CD4-positive, alpha-beta T cell (primary cell): ENCODE measurements at regions not wholly inside any gene's neighbourhood (a gene's known extent, or its start where the extent isn't known, plus 50 kb on each side); places are given as distances from the start of the nearest gene placed in this dataset.

ENCODE experiments used
- ATAC-seq: fragments of 200-7000 bp; cut with Tn5 transposase; one replicate; pipeline ENCODE4 v1.10.0; 2022; ENCODE audit warnings: mild to moderate bottlenecking; ENCODE audit not compliant: poor library complexity
- CTCF ChIA-PET: fragments of 350-600 bp; sonication (Branson Sonifier 250); formaldehyde crosslinking; loops from one replicate; lab custom pipeline; 2021; ENCODE audit warnings: antibody characterized with exemption, inconsistent platforms; lab: Charles Lee
- POLR2A ChIA-PET: fragments of 350-600 bp; sonication (Branson Sonifier 250); formaldehyde crosslinking; loops from one replicate; lab custom pipeline; 2021; ENCODE audit warnings: antibody characterized with exemption, inconsistent platforms; lab: Charles Lee
- DNase-seq, 14 experiments: peaks; one replicate each; pipeline ENCODE4 v3.0.0-alpha.2; 2013 to 2020; ENCODE audit warnings: mixed read lengths in 2 of 14
- H3K27ac ChIP-seq, 2 donors: one replicate each; pipeline versions ENCODE4 v1.5.1 to v1.7.0; 2013; ENCODE audit warnings: low read length in 2 of 2, low read depth in 1 of 2, mild to moderate bottlenecking in 1 of 2
- H3K27me3 ChIP-seq, 2 experiments: 1 replicate in 1 of 2; 2 replicates in 1 of 2; pipeline versions ENCODE4 v1.6.1 to v1.7.0; 2013; ENCODE audit warnings: low read length in 2 of 2, control low read depth in 1 of 2, mild to moderate bottlenecking in 1 of 2, moderate library complexity in 1 of 2; ENCODE audit not compliant: insufficient read depth in 2 of 2, control insufficient read depth in 1 of 2
- H3K36me3 ChIP-seq: one replicate; pipeline ENCODE4 v1.6.1; 2013; ENCODE audit warnings: low read length, control low read depth; ENCODE audit not compliant: insufficient read depth
- H3K4me1 ChIP-seq: one replicate; pipeline ENCODE4 v1.6.1; 2013; ENCODE audit warnings: low read length, control low read depth; ENCODE audit not compliant: insufficient read depth
- H3K4me3 ChIP-seq: one replicate; pipeline ENCODE4 v1.5.1; 2013; ENCODE audit warnings: mild to moderate bottlenecking, low read length, moderate library complexity
- H3K9me3 ChIP-seq, 2 experiments: 1 replicate in 1 of 2; 2 replicates in 1 of 2; pipeline versions ENCODE4 v1.6.1 to v1.7.0; 2013; ENCODE audit warnings: low read length in 2 of 2, mild to moderate bottlenecking in 2 of 2, control low read depth in 1 of 2, moderate library complexity in 1 of 2; ENCODE audit not compliant: control insufficient read depth in 1 of 2, insufficient read depth in 1 of 2
- H3K27ac Mint-ChIP-seq: one replicate; pipeline ENCODE4 v1.8.0; 2020; ENCODE audit warnings: mixed read lengths
- H3K27me3 Mint-ChIP-seq: one replicate; pipeline ENCODE4 v1.8.0; 2021; ENCODE audit warnings: mixed read lengths
- H3K36me3 Mint-ChIP-seq: one replicate; pipeline ENCODE4 v1.8.0; 2021; ENCODE audit warnings: low read depth, mixed read lengths
- H3K4me1 Mint-ChIP-seq: one replicate; pipeline ENCODE4 v1.8.0; 2021; ENCODE audit warnings: low read depth, mixed read lengths
- H3K4me3 Mint-ChIP-seq: one replicate; pipeline ENCODE4 v1.8.0; 2020; ENCODE audit warnings: mild to moderate bottlenecking, mixed read lengths
- H3K9me3 Mint-ChIP-seq: one replicate; pipeline ENCODE4 v1.8.0; 2020; ENCODE audit warnings: mixed read lengths
- intact Hi-C, 2 experiments: fragments of 100-400 bp; cut with DNase I in 1 of 2; cut with micrococcal nuclease in 1 of 2; formaldehyde crosslinking; loops; one replicate each; pipeline versions ENCODE4 v1.15.1 to v1.9.0; 2023 to 2025; cut with DNase I, micrococcal nuclease
- TF ChIP-seq, protein P1 (sequence below): fragments of 200-600 bp; IDR thresholded peaks from one replicate; pipeline ENCODE4 v1.8.0; 2022; ENCODE audit warnings: antibody characterized with exemption, mild to moderate bottlenecking

- H3K4me1 Mint-ChIP-seq, result no peaks in the 10 kb centered on the region
- peaks cover 11% of the 10 kb centered on the region for H3K9me3 Mint-ChIP-seq
- Histone ChIP-seq H3K4me1 (no peaks in the 10 kb centered on the region), H3K36me3 (no peaks in the 10 kb centered on the region), H3K27ac (no peak overlapping the region), H3K9me3 (peaks cover 4 to 13% of the 10 kb centered on the region in 2 experiments), H3K4me3 (no peak overlapping the region), H3K27me3 (no peaks in the 10 kb centered on the region)
- TF ChIP-seq, protein P1, sequence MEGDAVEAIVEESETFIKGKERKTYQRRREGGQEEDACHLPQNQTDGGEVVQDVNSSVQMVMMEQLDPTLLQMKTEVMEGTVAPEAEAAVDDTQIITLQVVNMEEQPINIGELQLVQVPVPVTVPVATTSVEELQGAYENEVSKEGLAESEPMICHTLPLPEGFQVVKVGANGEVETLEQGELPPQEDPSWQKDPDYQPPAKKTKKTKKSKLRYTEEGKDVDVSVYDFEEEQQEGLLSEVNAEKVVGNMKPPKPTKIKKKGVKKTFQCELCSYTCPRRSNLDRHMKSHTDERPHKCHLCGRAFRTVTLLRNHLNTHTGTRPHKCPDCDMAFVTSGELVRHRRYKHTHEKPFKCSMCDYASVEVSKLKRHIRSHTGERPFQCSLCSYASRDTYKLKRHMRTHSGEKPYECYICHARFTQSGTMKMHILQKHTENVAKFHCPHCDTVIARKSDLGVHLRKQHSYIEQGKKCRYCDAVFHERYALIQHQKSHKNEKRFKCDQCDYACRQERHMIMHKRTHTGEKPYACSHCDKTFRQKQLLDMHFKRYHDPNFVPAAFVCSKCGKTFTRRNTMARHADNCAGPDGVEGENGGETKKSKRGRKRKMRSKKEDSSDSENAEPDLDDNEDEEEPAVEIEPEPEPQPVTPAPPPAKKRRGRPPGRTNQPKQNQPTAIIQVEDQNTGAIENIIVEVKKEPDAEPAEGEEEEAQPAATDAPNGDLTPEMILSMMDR, result no peak
- H3K27me3 Mint-ChIP-seq, result no peaks in the 10 kb centered on the region
- ChIA-PET CTCF (no interaction called here), POLR2A (no interaction called here)
- DNase-seq (no peak), ATAC-seq (no peak)
- intact Hi-C loops, result no loop called here
- no peak overlapping the region for H3K4me3 Mint-ChIP-seq
- no peak overlapping the region for H3K27ac Mint-ChIP-seq
- H3K36me3 Mint-ChIP-seq, result no peaks in the 10 kb centered on the region
Measured at GRCh38 chr4:178165251-178165950, 723.2 kb upstream of the AGA start.

- ChIA-PET POLR2A (no interaction called here), CTCF (no interaction called here)
- ATAC-seq, result no peak
- Histone ChIP-seq H3K27ac (no peak overlapping the region), H3K4me1 (no peaks in the 10 kb centered on the region), H3K27me3 (no peaks in the 10 kb centered on the region), H3K9me3 (peaks cover 0 to 10% of the 10 kb centered on the region in 2 experiments), H3K4me3 (no peak overlapping the region), H3K36me3 (no peaks in the 10 kb centered on the region)
- H3K4me1 Mint-ChIP-seq, result no peaks in the 10 kb centered on the region
- peaks cover 7% of the 10 kb centered on the region for H3K9me3 Mint-ChIP-seq
- intact Hi-C loops, result no loop called here
- no peak overlapping the region for H3K27ac Mint-ChIP-seq
- TF ChIP-seq, protein P1, result no peak
- no peak overlapping the region for H3K4me3 Mint-ChIP-seq
- H3K36me3 Mint-ChIP-seq, result no peaks in the 10 kb centered on the region
- no peak for DNase-seq
- H3K27me3 Mint-ChIP-seq, result no peaks in the 10 kb centered on the region
Measured at GRCh38 chr4:178165951-178166308, 723.7 kb upstream of the AGA start.

DNA sequence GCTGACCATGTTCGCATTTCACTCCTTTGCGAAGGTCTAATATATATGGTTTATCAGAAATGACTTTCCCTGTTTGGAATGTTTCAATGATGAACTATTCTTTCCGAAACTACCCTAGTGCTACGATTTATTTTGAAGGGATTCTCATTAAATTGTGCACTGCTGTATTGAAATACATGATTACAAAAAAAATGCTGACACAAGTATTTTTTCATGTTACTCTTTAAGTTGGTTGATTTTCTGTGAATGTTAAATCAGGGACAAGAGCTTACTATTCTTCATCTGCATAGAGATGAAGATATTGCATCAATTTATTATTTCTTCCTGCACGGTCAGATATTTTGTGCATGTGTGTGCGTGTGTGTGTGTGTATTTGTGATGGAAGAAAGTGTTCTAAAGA lies 731.5 kb upstream of the AGA start:
- CTCF ChIA-PET, result no interaction called here
- ATAC-seq (no peak), DNase-seq (no peak)

More for the DNA sequence above, 731.5 kb upstream of the AGA start:
- POLR2A ChIA-PET, result no interaction called here
- Histone ChIP-seq H3K27ac (no peak overlapping the region), H3K4me3 (no peak overlapping the region), H3K9me3 (peaks cover 0 to 3% of the 10 kb centered on the region in 2 experiments), H3K27me3 (no peaks in the 10 kb centered on the region), H3K36me3 (no peaks in the 10 kb centered on the region), H3K4me1 (no peaks in the 10 kb centered on the region)
- H3K4me3 Mint-ChIP-seq, result no peak overlapping the region
- H3K4me1 Mint-ChIP-seq, result no peaks in the 10 kb centered on the region
- H3K27ac Mint-ChIP-seq, result no peak overlapping the region
- no peaks in the 10 kb centered on the region for H3K9me3 Mint-ChIP-seq
- intact Hi-C loops, result no loop called here
- TF ChIP-seq, protein P1, result no peak
- no peaks in the 10 kb centered on the region for H3K36me3 Mint-ChIP-seq
- no peaks in the 10 kb centered on the region for H3K27me3 Mint-ChIP-seq
